OCI-LY1 (cell line): ENCODE measurements at regions not wholly inside any gene's neighbourhood (a gene's known extent, or its start where the extent isn't known, plus 50 kb on each side); places are given as distances from the start of the nearest gene placed in this dataset.

ENCODE experiments used
- H2AFZ ChIP-seq: fragments of 200-600 bp; sonication (generic), shearing (Covaris generic); 2 replicates; pipeline ENCODE4 v1.6.0; 2014; ENCODE audit warnings: antibody characterized with exemption, mild to moderate bottlenecking, low read length
- H3F3A ChIP-seq: fragments of 200-600 bp; sonication (generic), shearing (Covaris generic); 2 replicates; pipeline ENCODE4 v1.6.0; 2014; ENCODE audit warnings: mild to moderate bottlenecking, antibody characterized with exemption, low read length, moderate library complexity; ENCODE audit not compliant: insufficient read depth
- H3K27ac ChIP-seq: fragments of 200-600 bp; sonication (generic); 2 replicates; pipeline ENCODE4 v1.5.1; 2014; ENCODE audit warnings: low read length, mixed run types, mild to moderate bottlenecking, low read depth; ENCODE audit not compliant: poor library complexity, severe bottlenecking
- H3K27me3 ChIP-seq: fragments of 200-600 bp; sonication (generic); 2 replicates; pipeline ENCODE4 v1.6.0; 2014; ENCODE audit warnings: antibody characterized with exemption, mild to moderate bottlenecking, low read length, moderate library complexity; ENCODE audit not compliant: insufficient read depth
- H3K36me3 ChIP-seq: fragments of 200-600 bp; sonication (generic); 2 replicates; pipeline ENCODE4 v1.6.1; 2014; ENCODE audit warnings: mild to moderate bottlenecking, antibody characterized with exemption, low read length, moderate library complexity, mixed read lengths; ENCODE audit not compliant: insufficient read depth
- H3K4me1 ChIP-seq: fragments of 200-600 bp; sonication (generic); 2 replicates; pipeline ENCODE4 v1.5.1; 2014; ENCODE audit warnings: mild to moderate bottlenecking, low read length, moderate library complexity; ENCODE audit not compliant: insufficient read depth, severe bottlenecking
- H3K4me2 ChIP-seq: fragments of 200-600 bp; sonication (generic), shearing (Covaris generic); 2 replicates; pipeline ENCODE4 v1.6.1; 2014; ENCODE audit warnings: low read length
- H3K4me3 ChIP-seq: fragments of 200-600 bp; sonication (generic); 2 replicates; pipeline ENCODE4 v1.5.1; 2014; ENCODE audit warnings: low read length, low read depth, mild to moderate bottlenecking, mixed read lengths; ENCODE audit not compliant: poor library complexity, severe bottlenecking
- H3K79me2 ChIP-seq: fragments of 200-600 bp; shearing (Covaris generic); 2 replicates; pipeline ENCODE4 v1.6.1; 2016; ENCODE audit warnings: mixed run types, low read length, mixed read lengths; ENCODE audit not compliant: insufficient read depth
- H3K9ac ChIP-seq: fragments of 200-600 bp; sonication (generic), shearing (Covaris generic); 2 replicates; pipeline ENCODE4 v1.6.1; 2014; ENCODE audit warnings: mild to moderate bottlenecking, low read length, mixed read lengths
- H3K9me2 ChIP-seq: fragments of 200-600 bp; sonication (generic), shearing (Covaris generic); 2 replicates; pipeline ENCODE4 v1.6.1; 2014; ENCODE audit warnings: low read depth, mild to moderate bottlenecking, low read length, mixed read lengths
- H3K9me3 ChIP-seq: fragments of 200-600 bp; shearing (Covaris generic); 2 replicates; pipeline ENCODE4 v1.6.1; 2014; ENCODE audit warnings: low read length, mixed read lengths
- H4K20me1 ChIP-seq: fragments of 200-600 bp; sonication (generic), shearing (Covaris generic); 2 replicates; pipeline ENCODE4 v1.6.0; 2016; ENCODE audit warnings: mild to moderate bottlenecking, low read length; ENCODE audit not compliant: insufficient read depth
- CTCF ChIP-seq: fragments of 200-600 bp; sonication (generic), shearing (Covaris generic); IDR thresholded peaks from 2 replicates; pipeline ENCODE4 v1.5.1; 2017; ENCODE audit warnings: mild to moderate bottlenecking, antibody characterized with exemption, low read length, moderate library complexity, mixed read lengths
- EZH2 ChIP-seq: fragments of 200-600 bp; sonication (generic), shearing (Covaris generic); IDR thresholded peaks from 2 replicates; pipeline ENCODE4 v1.8.0; 2017; ENCODE audit warnings: borderline replicate concordance, mixed run types, mild to moderate bottlenecking, antibody characterized with exemption, low read length, moderate library complexity, mixed read lengths

DNA sequence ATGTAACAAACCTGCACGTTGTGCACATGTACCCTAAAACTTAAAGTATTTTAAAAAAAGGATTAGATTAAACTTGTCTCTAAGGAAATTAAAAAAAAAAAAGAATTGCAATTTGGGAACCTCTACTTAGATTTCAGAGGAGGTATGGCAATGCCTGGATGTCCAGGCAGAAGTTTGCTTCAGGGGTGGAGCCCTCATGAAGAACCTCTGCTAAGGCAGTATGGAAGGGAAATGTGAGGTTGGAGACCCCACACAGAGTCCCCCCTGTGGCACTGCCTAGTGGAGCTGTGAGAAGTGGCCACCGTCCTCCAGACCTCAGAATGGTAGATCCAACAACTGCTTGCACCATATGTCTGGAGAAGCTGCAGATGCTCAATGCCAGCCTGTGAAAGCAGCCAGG is 279.6 kb upstream of the CCDC196 start:
- no peak overlapping the region for H2AFZ ChIP-seq
- TF ChIP-seq EZH2 (no peak), CTCF (no peak)
- H4K20me1 ChIP-seq: no peaks in the 10 kb centered on the region
- 0 out of 2 replicates have a peak, but pooled peaks cover 2% of the 10 kb centered on the region for H3K9me3 ChIP-seq
- H3K27me3 ChIP-seq: no peaks in the 10 kb centered on the region
- H3K36me3 ChIP-seq: no peaks in the 10 kb centered on the region
- no peak overlapping the region for H3K27ac ChIP-seq
- H3K4me1 ChIP-seq: no peaks in the 10 kb centered on the region
- H3K79me2 ChIP-seq: no peaks in the 10 kb centered on the region
- H3F3A ChIP-seq: no peaks in the 10 kb centered on the region
- no peak overlapping the region for H3K4me3 ChIP-seq
- no peaks in the 10 kb centered on the region for H3K9me2 ChIP-seq
- no peak overlapping the region for H3K4me2 ChIP-seq
- no peak overlapping the region for H3K9ac ChIP-seq

GRCh38 chr14:66216763-66217162 is 269.4 kb upstream of the CCDC196 start:
- Histone ChIP-seq H3K9me2 (no peaks in the 10 kb centered on the region), H3K36me3 (no peaks in the 10 kb centered on the region), H3K9me3 (peaks cover 3% of the 10 kb centered on the region; the same call in 1 of the 2 replicates), H3K27me3 (no peaks in the 10 kb centered on the region), H4K20me1 (no peaks in the 10 kb centered on the region), H2AFZ (no peak overlapping the region), H3K4me2 (no peak overlapping the region), H3K9ac (no peak overlapping the region), H3K4me3 (no peak overlapping the region), H3F3A (no peaks in the 10 kb centered on the region), H3K4me1 (no peaks in the 10 kb centered on the region), H3K27ac (no peak overlapping the region), H3K79me2 (no peaks in the 10 kb centered on the region)
- TF ChIP-seq CTCF (no peak), EZH2 (no peak)

GRCh38 chr14:66219886-66220285 is 266.3 kb upstream of the CCDC196 start:
- Histone ChIP-seq H3K9me2 (no peaks in the 10 kb centered on the region), H3K27ac (no peak overlapping the region), H4K20me1 (no peaks in the 10 kb centered on the region), H3K36me3 (no peaks in the 10 kb centered on the region), H3K4me2 (no peak overlapping the region), H3K4me3 (no peak overlapping the region), H3K27me3 (no peaks in the 10 kb centered on the region), H3K9me3 (peaks cover 3% of the 10 kb centered on the region; the same call in 1 of the 2 replicates), H3K9ac (no peak overlapping the region), H2AFZ (no peak overlapping the region), H3K79me2 (no peaks in the 10 kb centered on the region), H3F3A (no peaks in the 10 kb centered on the region), H3K4me1 (no peaks in the 10 kb centered on the region)
- no peak for TF ChIP-seq EZH2
- no peak for TF ChIP-seq CTCF
